Mesothelial cell of epicardium (in vitro differentiated cells): ENCODE measurements at regions not wholly inside any gene's neighbourhood (a gene's known extent, or its start where the extent isn't known, plus 50 kb on each side); places are given as distances from the start of the nearest gene placed in this dataset.

ENCODE experiments used
- DNase-seq, 2 experiments: peaks; one replicate each; pipeline ENCODE4 v3.0.0; 2021; ENCODE audit warnings: low spot score in 2 of 2; ENCODE audit not compliant: unreplicated experiment in 2 of 2
- H3K27ac Mint-ChIP-seq: 2 replicates; pipeline ENCODE4 v1.8.0; 2021; ENCODE audit warnings: mixed read lengths
- H3K27me3 Mint-ChIP-seq: 2 replicates; pipeline ENCODE4 v1.8.0; 2021; ENCODE audit warnings: low read depth, mixed read lengths
- H3K36me3 Mint-ChIP-seq: 2 replicates; pipeline ENCODE4 v1.8.0; 2021; ENCODE audit warnings: mixed read lengths
- H3K4me1 Mint-ChIP-seq: 2 replicates; pipeline ENCODE4 v1.8.0; 2021; ENCODE audit warnings: mixed read lengths
- H3K4me3 Mint-ChIP-seq: 2 replicates; pipeline ENCODE4 v1.8.0; 2021; ENCODE audit warnings: mild to moderate bottlenecking, moderate library complexity, mixed read lengths
- H3K9me3 Mint-ChIP-seq: 2 replicates; pipeline ENCODE4 v1.8.0; 2021; ENCODE audit warnings: mixed read lengths
- TF ChIP-seq, protein P1 (sequence below): fragments of 200-600 bp; sonication (generic); IDR thresholded peaks from one replicate; pipeline ENCODE4 v1.5.0; 2021; ENCODE audit warnings: antibody characterized with exemption; ENCODE audit not compliant: unreplicated experiment

DNA sequence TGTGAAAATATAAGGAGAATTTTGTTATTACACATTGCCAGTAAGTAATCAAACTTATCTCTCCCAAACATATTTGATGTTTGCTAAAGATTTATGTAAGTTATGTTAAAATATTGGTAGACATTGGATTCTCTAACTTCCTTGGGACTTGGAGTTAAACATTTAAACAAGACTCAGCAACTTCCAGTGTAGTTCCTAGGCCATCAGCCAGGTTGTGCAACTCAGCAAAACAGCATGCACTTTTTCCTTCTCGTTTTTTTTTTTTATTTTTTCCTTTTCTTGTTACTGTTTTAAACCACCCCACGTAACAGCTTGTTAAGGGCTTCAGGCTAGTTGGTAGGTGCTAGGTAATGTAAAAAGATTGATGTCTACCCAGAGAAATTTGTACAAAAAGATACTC lies 510.4 kb downstream of the ANKRD50 start:
- Mint-ChIP-seq H3K36me3 (no peaks in the 10 kb centered on the region), H3K27me3 (no peaks in the 10 kb centered on the region), H3K4me3 (no peak overlapping the region), H3K27ac (peak overlapping the region; percentile 41), H3K4me1 (peaks cover 39% of the 10 kb centered on the region), H3K9me3 (peaks cover 4% of the 10 kb centered on the region)
- TF ChIP-seq, protein P1, sequence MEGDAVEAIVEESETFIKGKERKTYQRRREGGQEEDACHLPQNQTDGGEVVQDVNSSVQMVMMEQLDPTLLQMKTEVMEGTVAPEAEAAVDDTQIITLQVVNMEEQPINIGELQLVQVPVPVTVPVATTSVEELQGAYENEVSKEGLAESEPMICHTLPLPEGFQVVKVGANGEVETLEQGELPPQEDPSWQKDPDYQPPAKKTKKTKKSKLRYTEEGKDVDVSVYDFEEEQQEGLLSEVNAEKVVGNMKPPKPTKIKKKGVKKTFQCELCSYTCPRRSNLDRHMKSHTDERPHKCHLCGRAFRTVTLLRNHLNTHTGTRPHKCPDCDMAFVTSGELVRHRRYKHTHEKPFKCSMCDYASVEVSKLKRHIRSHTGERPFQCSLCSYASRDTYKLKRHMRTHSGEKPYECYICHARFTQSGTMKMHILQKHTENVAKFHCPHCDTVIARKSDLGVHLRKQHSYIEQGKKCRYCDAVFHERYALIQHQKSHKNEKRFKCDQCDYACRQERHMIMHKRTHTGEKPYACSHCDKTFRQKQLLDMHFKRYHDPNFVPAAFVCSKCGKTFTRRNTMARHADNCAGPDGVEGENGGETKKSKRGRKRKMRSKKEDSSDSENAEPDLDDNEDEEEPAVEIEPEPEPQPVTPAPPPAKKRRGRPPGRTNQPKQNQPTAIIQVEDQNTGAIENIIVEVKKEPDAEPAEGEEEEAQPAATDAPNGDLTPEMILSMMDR = no peak
- DNase-seq = no peak

DNA sequence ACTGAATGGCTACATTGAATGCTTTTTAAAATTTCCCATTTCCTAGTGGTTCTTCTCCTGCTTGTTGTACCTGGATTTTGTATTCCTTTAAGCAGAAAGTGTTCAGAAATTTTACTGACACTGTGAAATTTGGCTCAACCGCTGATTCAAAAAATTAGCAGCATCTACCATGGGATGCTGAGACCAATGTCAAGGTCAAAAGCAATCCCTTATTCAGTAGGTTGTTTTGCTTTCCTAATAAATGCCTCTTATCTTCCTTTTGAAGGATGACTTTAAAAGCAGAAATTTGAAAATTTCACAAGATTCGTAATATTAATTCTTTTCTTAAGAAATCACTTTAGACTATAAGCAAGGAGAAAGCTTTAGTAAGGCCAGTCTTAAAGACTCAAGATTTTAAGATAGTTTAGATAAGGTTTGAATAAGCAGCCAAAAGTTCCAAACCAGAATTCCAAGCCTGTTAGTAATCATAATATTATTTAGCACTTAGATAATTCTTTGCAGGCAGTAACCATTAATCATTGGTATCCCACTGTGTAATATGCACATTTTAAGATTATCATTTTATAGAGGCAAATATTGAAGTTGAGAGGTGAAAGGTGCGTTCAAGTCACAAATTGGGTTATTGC lies 508.8 kb downstream of the ANKRD50 start:
- TF ChIP-seq, protein P1 = no peak
- peak overlapping the region; percentile 43 for H3K27ac Mint-ChIP-seq
- H3K4me1 Mint-ChIP-seq = peaks cover 42% of the 10 kb centered on the region
- peaks cover 4% of the 10 kb centered on the region for H3K9me3 Mint-ChIP-seq
- H3K4me3 Mint-ChIP-seq = no peak overlapping the region
- no peaks in the 10 kb centered on the region for H3K27me3 Mint-ChIP-seq
- no peak for DNase-seq
- H3K36me3 Mint-ChIP-seq = no peaks in the 10 kb centered on the region

DNA sequence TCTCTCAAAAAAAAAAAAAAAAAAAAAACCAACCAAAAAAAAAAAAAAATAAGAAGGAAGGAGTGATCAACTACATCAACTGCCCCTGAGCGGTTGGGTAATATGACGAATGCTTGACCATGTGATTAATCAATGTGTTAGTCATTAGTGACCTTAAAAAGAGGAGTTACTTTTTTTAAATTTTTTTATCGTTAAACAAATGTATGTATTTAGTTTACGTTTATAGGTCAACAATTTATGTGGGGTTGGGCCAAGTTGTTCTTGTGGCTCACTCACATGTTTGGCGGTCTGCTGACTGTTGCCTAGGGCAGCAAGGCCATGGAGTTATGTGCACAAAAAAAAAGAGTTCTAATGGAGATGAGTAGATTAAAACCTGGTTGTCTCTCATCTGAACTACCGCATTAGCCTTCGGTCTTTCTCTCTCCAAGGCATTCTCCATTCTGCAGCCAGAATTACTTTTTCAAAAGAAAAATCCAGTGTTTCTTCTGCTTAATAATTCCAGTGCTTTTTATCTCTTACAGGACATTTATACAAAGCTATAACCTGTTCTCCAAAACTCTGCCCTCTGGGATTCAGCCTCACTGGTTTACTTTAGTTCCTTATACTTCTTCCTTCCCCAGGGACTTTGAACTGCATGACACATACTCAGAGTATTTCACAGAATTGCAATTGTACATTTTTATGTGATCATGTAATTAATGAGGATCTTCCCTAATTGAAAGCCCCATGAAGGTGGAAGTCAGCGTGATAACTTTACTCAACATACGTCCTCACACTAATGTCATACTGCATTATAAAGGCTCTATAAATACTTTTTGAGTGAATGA lies 505.5 kb downstream of the ANKRD50 start:
- no peak overlapping the region for H3K4me3 Mint-ChIP-seq

DNA sequence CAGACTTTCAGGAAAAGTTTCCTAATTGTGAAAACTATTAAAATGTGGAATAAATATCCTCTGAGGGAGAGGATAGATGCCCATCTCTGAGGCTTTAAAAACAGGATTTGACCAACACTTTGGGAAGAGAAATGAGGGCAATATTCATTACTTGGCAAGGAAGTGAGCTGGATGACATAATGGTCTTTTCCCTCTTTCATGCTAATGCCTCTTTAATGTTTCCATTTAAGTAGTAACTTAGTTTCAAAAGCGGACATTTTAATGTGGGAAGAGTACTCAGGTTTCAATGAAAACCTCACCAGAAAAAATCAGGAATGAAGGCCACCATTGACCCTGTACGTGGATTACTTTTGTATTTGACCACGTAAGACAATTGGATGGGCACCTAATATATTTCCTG lies 503.3 kb downstream of the ANKRD50 start:
- no peak for DNase-seq
- no peaks in the 10 kb centered on the region for H3K27me3 Mint-ChIP-seq
- peaks cover 4% of the 10 kb centered on the region for H3K9me3 Mint-ChIP-seq
- TF ChIP-seq, protein P1 = no peak
- H3K36me3 Mint-ChIP-seq = no peaks in the 10 kb centered on the region
- no peak overlapping the region for H3K4me3 Mint-ChIP-seq
- no peak overlapping the region for H3K27ac Mint-ChIP-seq
- peaks cover 38% of the 10 kb centered on the region for H3K4me1 Mint-ChIP-seq

More for the DNA sequence above, 505.5 kb downstream of the ANKRD50 start:
- H3K36me3 Mint-ChIP-seq = no peaks in the 10 kb centered on the region
- DNase-seq = no peak
- H3K9me3 Mint-ChIP-seq = peaks cover 4% of the 10 kb centered on the region
- peaks cover 37% of the 10 kb centered on the region for H3K4me1 Mint-ChIP-seq
- TF ChIP-seq, protein P1 = no peak
- no peaks in the 10 kb centered on the region for H3K27me3 Mint-ChIP-seq
- H3K27ac Mint-ChIP-seq = peak overlapping the region; percentile 54

DNA sequence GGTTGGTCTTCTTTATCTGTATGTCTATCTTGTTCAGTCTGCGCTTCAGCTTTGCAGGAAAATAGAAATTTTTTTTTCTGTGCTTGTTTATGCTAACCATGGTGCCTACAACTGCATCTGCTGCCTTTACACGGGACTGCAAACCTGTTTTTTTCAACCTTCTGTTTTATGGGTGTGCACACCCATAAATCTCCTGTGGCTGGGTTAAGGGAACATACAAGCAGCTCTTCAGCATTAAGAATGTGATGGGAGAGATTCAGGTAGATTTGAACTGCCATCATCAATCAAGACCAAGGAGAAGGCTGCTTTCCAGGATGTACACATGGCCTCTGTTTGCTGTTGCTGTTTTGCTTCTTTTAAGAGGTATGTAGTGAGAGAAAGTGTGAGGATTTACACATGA lies 502.9 kb downstream of the ANKRD50 start:
- no peak for DNase-seq
- Mint-ChIP-seq H3K36me3 (no peaks in the 10 kb centered on the region), H3K9me3 (peaks cover 4% of the 10 kb centered on the region), H3K4me1 (peaks cover 36% of the 10 kb centered on the region), H3K4me3 (no peak overlapping the region), H3K27ac (peak overlapping the region; percentile 59), H3K27me3 (no peaks in the 10 kb centered on the region)
- TF ChIP-seq, protein P1 = no peak
